ENCODE measurements at regions not wholly inside any gene's neighbourhood (a gene's known extent, or its start where the extent isn't known, plus 50 kb on each side); places are given as distances from the start of the nearest gene placed in this dataset.

DNA sequence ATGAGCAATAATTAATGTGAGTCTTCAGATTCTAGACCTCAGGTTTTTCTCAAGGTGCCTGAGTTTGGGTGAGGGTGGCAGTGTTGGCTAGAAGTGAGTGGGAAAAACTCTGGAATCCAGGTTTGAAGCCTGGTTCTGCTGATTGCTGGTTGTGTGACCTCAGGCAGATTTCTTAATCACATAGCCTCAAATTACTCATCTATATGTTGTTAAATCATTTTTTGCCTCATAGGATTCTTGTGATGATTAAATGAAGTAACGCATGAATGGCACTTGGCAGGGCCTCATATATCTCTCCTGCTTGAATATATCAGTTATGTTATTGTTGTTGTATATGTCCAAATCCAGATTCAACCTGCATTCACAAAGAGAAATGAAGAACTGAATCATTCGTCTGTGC is 60.5 kb downstream of the NR2F2 start:
- no peak for DNase-seq (ENCODE audit: low spot score)

DNA sequence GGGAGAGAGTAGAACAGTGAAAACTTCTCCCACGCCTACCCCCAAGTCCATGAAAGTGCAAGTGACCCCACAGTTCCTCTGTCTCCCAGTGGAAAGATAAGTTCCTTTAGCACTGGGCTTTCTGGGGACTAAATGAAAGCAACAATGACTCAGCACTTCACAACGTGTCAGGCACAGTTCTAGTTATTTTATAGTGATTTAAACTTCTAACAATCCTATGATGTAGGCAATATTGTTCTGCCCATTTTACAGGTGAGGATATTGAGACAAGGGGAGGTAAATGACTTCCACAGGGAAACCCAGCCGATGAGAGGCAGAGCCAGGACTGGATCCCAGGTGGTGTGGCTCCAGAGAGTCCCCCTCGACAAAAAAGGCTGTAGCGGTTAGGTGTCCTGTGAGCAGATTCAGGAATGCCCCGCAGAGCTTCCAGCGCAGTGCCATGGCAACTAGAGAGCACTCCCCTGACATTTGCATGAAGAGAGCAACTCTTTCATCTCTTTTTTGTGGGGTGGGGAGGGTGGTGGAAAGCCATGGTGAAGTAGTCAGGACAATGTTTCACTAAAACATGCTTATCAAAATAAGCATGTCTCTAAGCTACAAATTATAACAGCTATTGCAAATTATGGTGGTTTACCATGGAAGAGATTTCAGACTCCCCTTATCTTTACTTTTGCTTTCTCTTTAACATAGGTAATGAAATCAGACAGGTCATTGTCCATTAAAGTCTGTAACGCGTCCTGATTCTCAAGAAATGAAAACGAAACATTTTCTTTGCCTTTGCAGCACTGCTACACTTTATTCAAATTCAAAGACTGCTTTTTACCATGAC is 62.1 kb downstream of the NR2F2 start:
- no peak for DNase-seq (ENCODE audit: low spot score)

DNA sequence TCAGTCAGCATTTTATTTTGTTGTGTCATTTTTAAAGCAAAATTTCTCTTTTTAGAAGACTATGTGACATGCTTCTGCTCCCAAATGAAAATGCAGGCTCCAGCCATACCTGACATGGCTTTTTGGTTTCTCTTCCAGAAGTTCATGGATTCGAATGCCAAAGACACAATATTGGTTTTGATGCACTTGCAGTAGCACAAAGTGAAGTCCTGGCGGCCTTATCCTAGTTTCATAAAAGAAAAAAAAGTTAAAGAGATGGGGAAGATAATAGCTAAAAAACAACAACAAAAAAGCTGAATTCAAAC is 62.7 kb downstream of the NR2F2 start:
- DNase-seq (ENCODE audit: low spot score) = no peak

DNA sequence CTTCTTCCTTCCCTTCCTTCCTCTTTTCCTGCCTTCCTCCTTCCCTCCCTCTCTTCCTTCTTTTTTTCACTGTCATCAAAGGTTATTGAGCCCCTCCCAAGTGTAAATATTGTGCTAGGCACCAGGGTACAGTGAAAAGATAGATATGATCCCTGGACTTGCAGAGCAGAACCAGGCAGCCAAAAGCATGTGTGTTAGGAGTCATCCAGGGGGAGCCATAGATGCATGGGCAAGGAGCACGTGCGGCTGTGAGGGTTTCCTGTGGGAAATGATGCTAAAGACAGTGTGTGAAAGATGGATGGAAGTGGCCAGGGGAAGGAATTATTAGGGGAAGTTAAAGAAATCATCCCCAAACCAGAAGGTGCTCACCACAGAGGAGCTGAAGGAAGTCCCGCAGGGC is 65.2 kb downstream of the NR2F2 start:
- no peak for DNase-seq (ENCODE audit: low spot score)

DNA sequence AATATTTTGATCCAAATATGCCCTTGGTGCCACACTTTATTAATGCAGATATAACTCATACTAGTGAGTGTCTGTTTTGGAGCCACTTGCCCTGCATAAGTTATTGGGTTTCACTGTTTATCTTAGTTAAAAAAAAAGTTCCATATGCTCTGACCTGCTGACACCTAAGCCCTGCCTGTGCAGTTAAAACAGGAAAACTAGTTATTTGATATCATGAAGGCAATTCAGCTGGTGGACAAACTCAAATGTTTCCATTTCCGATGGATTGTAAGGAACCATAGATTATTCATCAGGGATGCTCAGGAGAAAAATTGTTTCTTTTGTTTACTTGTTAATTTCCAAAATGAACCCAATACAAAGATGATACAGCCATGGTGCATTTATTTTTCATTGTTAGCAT is 68.3 kb downstream of the NR2F2 start:
- DNase-seq (ENCODE audit: low spot score) = no peak

DNA sequence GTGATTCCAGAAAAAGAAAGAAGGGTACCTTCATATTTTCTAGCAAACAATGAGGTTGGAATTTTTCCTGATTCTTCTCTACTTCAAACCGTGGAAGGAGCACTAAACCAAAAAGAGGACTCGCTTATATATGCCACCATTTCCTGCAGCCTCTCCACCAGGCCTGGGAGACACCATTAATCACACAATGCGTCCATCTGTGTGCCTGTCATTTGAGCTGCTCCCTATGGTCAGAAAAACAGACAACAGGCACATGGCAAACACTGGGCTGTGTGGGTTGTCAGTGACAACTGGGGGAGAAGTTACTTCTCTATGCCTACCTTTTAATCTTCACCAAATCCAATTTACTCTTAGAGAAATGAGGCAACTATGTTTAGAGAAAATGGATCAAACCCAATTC is 71.9 kb downstream of the NR2F2 start:
- DNase-seq (ENCODE audit: low spot score) = no peak

DNA sequence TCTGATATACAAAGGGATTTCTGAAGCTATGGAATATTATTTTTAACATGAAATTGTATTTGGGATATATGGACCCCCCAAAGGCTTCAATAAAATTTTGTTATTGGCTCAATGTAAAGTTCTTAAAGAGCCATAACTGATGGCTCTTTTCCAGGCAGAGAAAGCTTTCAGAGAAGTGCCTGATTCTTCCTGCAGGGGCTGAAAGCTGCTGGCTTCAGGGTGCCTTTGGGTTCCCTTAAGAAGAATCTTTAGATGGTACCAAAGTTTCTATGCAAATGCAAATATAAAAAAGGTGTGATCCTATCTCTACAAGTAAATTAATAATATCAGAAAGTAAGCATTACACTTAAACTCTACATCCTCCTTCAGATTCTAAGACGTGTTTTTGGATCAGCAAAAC is 72.6 kb downstream of the NR2F2 start:
- no peak for DNase-seq (ENCODE audit: low spot score)

DNA sequence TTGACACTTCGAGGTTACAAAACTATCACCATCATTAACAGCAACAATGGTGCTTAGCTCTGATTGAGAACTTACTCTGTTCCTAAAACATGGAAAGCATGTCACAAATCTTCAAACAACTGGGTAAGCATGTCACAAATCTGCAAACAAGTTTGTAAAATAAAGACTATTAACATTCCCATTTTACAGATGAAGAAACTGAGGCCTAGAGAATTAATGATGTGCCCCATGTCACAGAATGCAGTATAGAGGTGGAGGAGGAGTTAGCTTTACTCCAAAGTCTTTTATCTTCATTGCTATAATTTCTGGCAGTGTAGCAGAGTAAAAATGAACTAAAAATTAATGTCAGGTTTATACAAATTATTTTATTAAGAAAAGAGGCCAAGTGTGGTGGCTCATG is 73.4 kb downstream of the NR2F2 start:
- no peak for DNase-seq (ENCODE audit: low spot score)

DNA sequence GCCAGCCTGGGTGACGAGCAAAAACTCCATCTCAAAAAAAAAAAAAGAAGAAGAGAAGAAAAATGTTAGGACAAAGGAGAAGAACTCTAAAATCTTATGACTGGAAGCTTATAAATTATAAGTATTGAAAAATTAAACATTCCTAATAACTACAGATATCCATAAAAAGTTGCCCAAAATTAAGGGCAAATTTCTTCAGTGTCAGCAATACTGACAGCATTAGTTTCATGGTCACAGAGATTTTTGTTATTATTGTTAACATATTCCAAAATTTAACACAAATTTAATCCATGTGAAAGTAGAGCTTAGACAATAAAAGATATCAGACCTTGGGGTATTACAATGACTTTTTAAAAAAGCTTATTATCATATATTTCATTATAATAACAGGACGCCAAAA is 74.1 kb downstream of the NR2F2 start:
- DNase-seq (ENCODE audit: low spot score) = no peak

DNA sequence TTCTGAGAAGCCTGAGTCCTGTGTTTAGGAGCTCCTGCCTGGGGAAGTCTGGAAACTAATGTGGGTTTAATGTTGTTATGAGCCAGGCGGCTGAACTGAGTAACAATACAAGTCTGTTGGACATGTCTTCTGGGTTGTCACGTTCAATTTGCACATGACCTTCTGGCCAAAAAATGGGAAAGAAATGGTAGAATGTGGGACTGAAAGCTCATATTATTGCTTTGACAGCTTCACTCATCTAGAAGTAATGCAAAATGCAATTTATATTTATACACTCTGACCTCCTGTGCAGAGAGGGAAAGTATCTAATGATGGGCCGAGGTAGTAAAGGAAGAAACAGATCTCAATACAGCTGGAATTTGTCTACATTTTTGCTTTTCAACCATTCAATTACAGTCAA is 75.8 kb downstream of the NR2F2 start:
- no peak for DNase-seq (ENCODE audit: low spot score)

DNA sequence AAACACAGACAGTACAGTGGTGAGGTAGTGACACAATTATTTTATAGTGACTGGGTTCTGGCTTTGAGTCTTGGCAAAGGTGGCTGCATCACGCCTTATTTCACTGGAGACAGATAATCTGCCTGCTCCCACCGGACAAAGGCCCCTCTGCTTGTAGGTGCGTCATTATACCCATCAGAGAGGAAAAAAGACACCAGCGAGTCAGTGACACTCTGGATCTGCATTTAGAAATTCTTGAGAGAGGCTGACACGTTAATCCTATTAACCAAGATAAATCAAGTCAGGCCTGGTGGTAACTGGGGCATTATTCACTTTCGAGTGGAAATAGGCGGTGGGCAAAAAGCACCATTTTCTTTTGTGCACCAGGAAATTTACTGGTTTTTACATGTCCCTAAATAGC is 76.2 kb downstream of the NR2F2 start:
- no peak for DNase-seq (ENCODE audit: low spot score)

DNA sequence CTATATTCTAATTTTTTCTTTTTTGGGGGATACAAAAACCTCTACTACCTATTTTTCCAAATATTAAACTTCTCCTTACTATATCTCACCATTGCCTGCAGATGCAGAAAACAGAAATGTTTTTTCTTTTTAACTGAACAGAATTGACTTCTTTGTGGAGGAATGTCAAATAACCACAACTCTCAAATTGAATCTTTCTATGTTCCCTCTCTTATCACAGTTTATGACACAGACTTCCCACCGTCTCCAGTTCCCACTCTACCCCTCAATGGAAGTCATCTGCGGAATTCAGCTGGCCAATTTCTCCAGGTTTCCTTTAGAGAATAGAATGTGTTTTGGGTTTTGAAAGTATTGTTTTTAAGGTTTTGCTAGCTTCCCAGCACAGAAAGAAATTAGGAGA is 77.0 kb downstream of the NR2F2 start:
- DNase-seq (ENCODE audit: low spot score) = no peak

DNA sequence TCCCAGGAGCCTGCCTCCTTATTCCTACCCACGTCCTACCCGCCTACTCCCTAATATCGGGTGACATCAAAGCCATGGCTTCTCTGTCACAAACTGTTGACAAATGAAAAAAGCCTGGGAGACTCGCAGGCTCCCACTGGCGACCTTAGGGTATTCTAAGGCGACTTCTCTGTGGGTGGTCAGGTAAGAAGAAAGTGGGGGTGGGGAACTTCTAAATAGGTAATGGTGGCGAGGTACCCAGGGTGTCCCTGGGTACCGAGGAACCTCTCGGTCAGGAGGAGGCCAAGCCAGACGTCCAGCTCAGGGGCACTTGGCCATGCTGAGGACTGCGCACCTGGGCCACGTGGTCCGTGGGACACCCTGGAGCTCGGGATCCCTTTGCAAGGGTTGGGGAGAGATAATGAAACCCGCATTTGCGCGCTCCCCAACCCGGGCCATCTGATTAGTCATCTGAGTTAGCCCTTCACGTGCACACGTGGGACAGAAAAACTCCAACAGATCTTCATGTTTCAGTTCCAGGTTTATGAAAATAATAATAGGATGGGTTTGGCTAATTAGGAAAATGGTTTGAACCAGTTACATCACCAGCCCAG is 78.2 kb downstream of the NR2F2 start:
- DNase-seq (ENCODE audit: low spot score) = no peak

DNA sequence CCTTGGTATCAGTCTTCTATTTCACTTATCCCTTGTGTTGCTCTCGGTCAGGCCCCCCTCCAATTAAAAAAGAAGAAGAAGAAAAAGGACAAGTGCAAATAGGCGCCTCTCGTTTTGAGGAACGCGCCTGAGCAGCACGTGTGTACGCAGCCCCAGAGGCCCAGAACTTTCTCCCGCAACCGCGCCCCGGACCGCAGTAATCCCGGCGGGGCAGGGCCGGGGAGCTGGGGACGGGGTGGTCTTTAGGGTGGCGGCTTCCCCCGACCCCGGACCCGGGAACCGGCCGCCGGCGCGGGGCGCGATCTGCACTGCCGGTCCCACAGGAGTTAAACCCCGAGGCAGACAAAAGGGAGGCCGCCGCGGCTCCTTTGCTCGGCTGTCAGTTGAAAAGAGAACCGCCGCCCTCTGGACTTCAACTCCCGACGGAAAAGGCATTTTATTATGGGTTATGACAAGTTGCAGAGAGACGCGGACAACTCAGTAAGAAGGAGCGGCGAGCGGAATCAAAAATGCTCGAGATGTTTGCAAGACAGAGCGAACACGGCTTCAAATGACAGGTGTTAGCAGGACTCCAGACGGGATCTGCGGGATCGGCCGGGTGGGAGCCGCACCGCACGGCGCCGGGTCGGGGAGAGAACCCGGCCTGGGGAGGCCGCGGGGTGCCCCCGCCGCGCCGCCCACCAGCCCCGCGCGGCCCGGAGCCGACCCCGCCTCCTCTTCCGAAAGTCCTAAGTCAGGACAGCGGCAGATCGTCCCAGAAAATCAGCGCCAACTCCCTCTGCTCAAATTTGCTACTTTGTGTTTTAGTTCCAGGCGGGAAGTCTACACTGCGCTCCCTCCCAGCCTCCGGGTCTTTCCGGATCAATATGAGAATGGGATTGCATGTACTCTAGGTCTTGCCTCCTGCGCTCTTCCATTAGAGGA is 79.0 kb downstream of the NR2F2 start:
- no peak for DNase-seq (ENCODE audit: low spot score)

DNA sequence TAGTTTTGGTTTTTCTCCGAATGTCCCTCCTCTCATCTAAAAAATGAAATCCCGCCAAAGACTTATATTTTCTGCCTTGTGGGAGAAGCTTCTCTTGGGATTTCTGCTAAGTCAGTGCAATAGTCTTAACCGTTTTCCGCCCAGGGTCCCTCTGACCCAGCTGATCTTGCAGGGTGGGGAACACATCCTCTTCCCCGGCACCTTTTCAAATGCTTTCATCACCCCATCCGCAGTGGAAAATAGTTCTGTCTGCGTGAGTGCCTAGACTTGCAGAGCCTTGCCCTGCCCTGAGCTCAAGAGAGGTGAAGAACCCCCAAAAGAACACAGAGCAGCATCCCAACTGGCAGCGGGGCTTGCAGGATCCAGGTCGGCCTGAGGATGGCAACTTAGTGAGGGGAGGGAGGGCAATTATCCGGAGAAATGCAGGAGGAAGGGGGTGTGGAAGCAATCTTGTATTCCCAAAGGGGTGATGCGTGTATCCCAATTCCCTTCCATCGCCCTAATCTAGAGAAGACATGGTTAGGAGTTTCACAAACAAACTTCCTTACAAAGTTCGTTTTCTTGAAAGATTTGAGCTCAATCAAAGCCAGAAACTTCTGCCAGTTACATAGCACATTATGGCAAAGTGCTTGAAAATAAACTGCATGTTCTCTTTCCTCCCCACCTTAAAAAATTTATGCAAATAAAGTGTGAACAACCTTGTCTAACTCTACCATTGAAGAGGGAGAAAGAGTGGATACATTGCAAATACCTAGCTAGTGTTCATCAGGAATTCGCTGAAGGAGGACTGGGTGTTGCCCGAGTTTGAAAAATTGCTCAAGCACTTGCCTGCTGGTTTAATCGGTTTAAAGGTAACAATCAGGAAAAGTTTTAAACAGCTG is 79.9 kb downstream of the NR2F2 start:
- no peak for DNase-seq (ENCODE audit: low spot score)

DNA sequence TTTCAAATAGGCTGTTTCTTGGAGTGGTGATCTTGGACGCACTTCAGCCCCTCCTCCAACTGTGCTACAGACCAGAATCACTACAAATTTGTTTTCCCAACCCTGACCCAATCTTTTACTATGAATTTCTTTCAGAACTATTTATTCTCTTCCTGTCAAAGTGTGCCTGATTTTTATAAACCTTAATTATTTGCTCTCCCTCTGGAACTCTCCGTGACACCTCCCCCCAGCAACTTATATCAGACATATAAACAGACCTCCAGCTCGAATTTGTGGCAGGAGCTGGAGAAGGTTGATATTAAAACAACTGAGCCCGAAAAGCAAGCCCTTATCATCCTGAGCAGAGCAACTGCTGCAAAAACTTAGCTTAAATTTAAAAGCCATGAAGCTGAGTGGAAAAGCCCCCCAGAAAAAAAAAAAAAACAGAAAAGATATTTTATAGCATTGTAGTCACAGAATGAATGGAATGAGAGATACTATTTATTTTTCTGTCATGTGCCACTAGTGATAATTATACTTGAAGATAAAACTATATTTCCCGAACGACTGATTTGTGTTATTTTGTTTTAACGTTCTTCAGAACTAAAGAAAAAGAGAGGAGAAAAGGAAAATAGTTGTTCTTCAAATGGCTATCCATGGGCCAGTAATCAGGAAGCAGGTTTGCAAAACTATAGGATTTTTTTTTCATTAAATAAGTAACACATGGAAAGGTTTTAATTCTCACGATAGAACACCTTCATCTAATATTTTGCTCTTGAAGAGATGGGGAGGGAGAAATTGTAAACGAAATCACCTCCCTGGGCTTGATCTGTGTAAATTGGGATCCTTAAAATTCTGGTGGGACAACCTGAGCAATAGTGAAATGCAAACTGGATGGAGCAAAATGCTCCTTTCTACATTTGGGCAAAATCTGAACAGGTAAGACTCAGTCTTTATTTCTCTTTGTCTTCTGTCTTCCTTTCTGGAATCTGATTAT is 80.8 kb downstream of the NR2F2 start:
- no peak for DNase-seq (ENCODE audit: low spot score)

DNA sequence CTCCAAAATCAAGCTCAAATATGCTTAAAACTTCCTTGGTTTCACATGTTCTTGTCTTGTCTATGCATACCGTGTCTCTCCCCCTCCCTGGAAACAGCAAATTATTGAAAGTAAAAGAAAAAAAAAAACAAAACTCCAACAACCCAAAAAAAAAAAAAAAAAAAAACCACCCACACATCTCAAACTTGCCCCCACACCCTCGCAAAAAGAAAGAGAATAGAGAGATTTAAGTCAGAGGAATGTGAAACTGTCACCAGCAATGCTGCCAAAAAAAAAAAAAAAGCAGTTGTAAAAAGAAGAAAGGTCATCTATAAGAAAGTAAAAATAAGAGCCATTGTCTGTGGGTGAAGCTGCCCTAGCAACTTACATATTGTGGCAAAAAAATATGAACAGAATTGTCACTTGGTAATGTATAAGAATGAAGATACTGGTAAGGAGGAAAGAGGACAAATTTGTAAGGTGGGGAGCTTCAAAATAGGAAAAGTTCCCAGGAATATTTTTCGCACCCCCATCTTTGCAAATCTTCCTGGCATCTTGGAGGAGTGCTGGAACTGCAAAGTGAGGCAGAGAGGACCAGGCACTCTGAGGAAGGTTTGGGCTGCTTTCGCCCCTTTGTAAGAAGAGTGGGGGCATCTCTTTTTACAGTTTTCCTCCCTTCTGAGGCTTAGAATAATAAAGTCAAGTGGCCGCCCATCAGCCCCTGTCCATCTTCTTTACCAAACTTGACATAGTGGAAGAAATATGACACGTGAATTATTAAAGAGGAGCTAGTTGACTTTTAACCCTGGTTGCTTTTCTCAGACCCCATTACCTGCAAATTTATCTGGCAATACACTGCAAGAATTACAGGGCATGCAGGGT is 81.8 kb downstream of the NR2F2 start:
- DNase-seq (ENCODE audit: low spot score) = no peak

DNA sequence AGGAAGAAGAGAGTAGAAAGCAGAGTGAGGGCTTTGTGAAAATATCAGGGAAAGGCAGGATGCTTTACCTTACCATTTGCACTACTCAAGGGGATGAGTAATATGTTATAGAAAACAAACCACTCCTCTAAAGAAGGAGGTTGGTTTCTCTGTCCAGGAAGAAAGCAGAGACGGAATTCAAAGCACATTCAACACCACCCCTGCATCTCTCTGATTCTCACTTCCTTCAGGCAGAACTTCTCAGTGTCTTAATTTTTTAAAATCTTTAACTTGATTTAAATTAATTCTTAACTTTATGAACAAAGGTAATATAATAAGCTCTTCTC is 82.4 kb downstream of the NR2F2 start:
- no peak for DNase-seq (ENCODE audit: low spot score)

DNA sequence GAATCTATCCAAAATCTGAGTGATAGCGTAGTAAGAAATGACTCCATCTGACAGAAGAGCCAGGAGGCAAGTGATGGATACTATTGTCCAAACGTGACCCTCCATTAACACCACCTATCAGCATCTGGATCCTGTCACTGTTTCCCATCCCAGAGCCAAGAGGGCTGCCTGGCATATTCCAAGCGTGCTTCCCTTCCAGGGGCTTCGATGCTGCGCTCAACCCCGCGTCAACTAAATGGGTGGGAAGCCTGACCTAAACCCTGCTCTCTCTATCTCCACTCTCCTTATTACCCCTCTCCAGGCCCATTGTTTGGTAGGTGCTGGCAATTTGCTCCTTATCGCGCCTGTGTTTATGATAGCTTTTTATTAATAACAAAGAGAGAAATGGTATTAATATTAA is 83.2 kb downstream of the NR2F2 start:
- DNase-seq (ENCODE audit: low spot score) = no peak

DNA sequence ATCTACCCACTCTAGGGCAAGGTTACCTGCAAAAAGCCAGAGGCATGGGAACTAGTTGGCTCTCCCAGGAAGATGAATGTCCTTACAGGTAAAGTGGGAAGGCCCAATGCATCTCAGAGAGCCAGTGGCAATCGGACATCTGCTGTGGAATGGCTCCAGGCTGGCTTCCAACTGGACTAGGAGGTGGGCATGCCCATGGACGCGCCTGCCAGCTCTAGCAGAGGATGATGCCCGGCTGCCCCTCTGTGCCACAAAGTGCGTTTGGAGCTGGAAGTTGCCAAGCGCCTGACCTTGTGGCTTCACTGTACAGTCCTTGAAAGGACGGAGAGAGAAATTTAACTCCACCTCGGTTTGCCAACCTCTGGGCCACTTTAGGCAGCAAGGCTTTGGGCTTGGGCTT is 84.4 kb downstream of the NR2F2 start:
- no peak for DNase-seq (ENCODE audit: low spot score)

Measured in NAMALWA (cell line).